KMS-11 (cell line): ENCODE measurements at regions not wholly inside any gene's neighbourhood (a gene's known extent, or its start where the extent isn't known, plus 50 kb on each side); places are given as distances from the start of the nearest gene placed in this dataset.

ENCODE experiments used
- H2AFZ ChIP-seq: fragments of 200-600 bp; sonication (generic); 2 replicates; pipeline ENCODE4 v1.6.1; 2016; ENCODE audit warnings: antibody characterized with exemption, mixed run types, low read depth
- H3K27ac ChIP-seq: fragments of 200-600 bp; sonication (generic); 2 replicates; pipeline ENCODE4 v1.6.1; 2016; ENCODE audit warnings: mild to moderate bottlenecking, mixed run types
- H3K27me3 ChIP-seq: fragments of 200-600 bp; sonication (generic); 2 replicates; pipeline ENCODE4 v1.6.1; 2017; ENCODE audit warnings: mild to moderate bottlenecking, low read depth, mixed run types, moderate library complexity; ENCODE audit not compliant: insufficient read depth
- H3K36me3 ChIP-seq: fragments of 200-600 bp; sonication (generic); 2 replicates; pipeline ENCODE4 v1.6.1; 2017; ENCODE audit warnings: mild to moderate bottlenecking, mixed run types; ENCODE audit not compliant: insufficient read depth
- H3K4me1 ChIP-seq: fragments of 200-600 bp; sonication (generic); 2 replicates; pipeline ENCODE4 v1.6.1; 2016; ENCODE audit warnings: mild to moderate bottlenecking, low read depth, mixed run types; ENCODE audit not compliant: poor library complexity, severe bottlenecking
- H3K4me2 ChIP-seq: fragments of 200-600 bp; sonication (generic); 2 replicates; pipeline ENCODE4 v1.7.0; 2016; ENCODE audit warnings: mild to moderate bottlenecking, mixed run types
- H3K4me3 ChIP-seq: fragments of 200-600 bp; sonication (generic); IDR thresholded peaks from 2 replicates; pipeline ENCODE4 v1.6.1; 2017; ENCODE audit warnings: low read depth, low read length, mixed read lengths; ENCODE audit not compliant: insufficient read depth
- H3K79me2 ChIP-seq: fragments of 200-600 bp; sonication (generic); 2 replicates; pipeline ENCODE4 v1.6.1; 2016; ENCODE audit warnings: low read depth, mixed run types; ENCODE audit not compliant: insufficient read depth
- H3K9ac ChIP-seq: fragments of 200-600 bp; sonication (generic); 2 replicates; pipeline ENCODE4 v1.6.1; 2016; ENCODE audit warnings: mild to moderate bottlenecking, mixed run types
- H4K20me1 ChIP-seq: fragments of 200-600 bp; sonication (generic); 2 replicates; pipeline ENCODE4 v1.6.1; 2016; ENCODE audit warnings: mild to moderate bottlenecking, mixed run types; ENCODE audit not compliant: insufficient read depth
- CTCF ChIP-seq: fragments of 200-600 bp; sonication (generic); conservative IDR thresholded peaks from 2 replicates; pipeline ENCODE4 v1.6.1; 2017; ENCODE audit warnings: low read depth, mild to moderate bottlenecking, antibody characterized with exemption, low read length, moderate library complexity, mixed read lengths

GRCh38 chr3:16738451-16738850 lies 133.2 kb upstream of the DAZL start:
- Histone ChIP-seq H3K27ac (no peak overlapping the region), H3K4me3 (no peak overlapping the region), H2AFZ (no peak overlapping the region), H3K4me1 (no peaks in the 10 kb centered on the region), H3K36me3 (no peaks in the 10 kb centered on the region), H3K9ac (no peak overlapping the region), H3K27me3 (no peaks in the 10 kb centered on the region), H3K79me2 (no peaks in the 10 kb centered on the region), H4K20me1 (no peaks in the 10 kb centered on the region), H3K4me2 (no peak overlapping the region)
- TF ChIP-seq CTCF: no peak

- TF ChIP-seq CTCF: no peak
- Histone ChIP-seq H3K4me3 (no peak overlapping the region), H3K4me2 (no peak overlapping the region), H3K9ac (no peak overlapping the region), H3K27ac (no peak overlapping the region), H3K36me3 (no peaks in the 10 kb centered on the region), H3K27me3 (no peaks in the 10 kb centered on the region), H3K4me1 (no peaks in the 10 kb centered on the region), H3K79me2 (no peaks in the 10 kb centered on the region), H2AFZ (no peak overlapping the region), H4K20me1 (no peaks in the 10 kb centered on the region)
Measured at GRCh38 chr3:16739541-16740105, 134.4 kb upstream of the DAZL start.

- H3K4me2 ChIP-seq: no peak overlapping the region
- H3K9ac ChIP-seq: no peak overlapping the region
- no peaks in the 10 kb centered on the region for H3K36me3 ChIP-seq
- H3K27ac ChIP-seq: no peak overlapping the region
- H2AFZ ChIP-seq: no peak overlapping the region
- no peak for TF ChIP-seq CTCF
- H3K27me3 ChIP-seq: no peaks in the 10 kb centered on the region
- no peaks in the 10 kb centered on the region for H4K20me1 ChIP-seq
- H3K79me2 ChIP-seq: no peaks in the 10 kb centered on the region
- H3K4me1 ChIP-seq: no peaks in the 10 kb centered on the region
- H3K4me3 ChIP-seq: no peak overlapping the region
Measured at GRCh38 chr3:16740515-16740914, 135.3 kb upstream of the DAZL start.

- no peak for TF ChIP-seq CTCF
- no peak overlapping the region for H3K4me3 ChIP-seq
Measured at GRCh38 chr3:16741103-16741758, 136.0 kb upstream of the DAZL start.

More at GRCh38 chr3:16741103-16741758, 136.0 kb upstream of the DAZL start:
- Histone ChIP-seq H3K27me3 (no peaks in the 10 kb centered on the region), H3K27ac (no peak overlapping the region), H4K20me1 (no peaks in the 10 kb centered on the region), H3K4me2 (no peak overlapping the region), H3K36me3 (no peaks in the 10 kb centered on the region), H3K9ac (no peak overlapping the region), H3K4me1 (no peaks in the 10 kb centered on the region), H3K79me2 (no peaks in the 10 kb centered on the region), H2AFZ (no peak overlapping the region)
